Smooth muscle cell of the brain vasculature (primary cell): ENCODE measurements at regions not wholly inside any gene's neighbourhood (a gene's known extent, or its start where the extent isn't known, plus 50 kb on each side); places are given as distances from the start of the nearest gene placed in this dataset.
"Not testable (repeated sequence)": the region's sequence is repeated elsewhere in the genome, so short reads cannot be mapped to it uniquely, and the experiment has no call there.

Source experiments
- DNase-seq: peaks from one replicate; pipeline ENCODE4 v3.0.0-alpha.2; 2012; ENCODE audit warnings: low read depth, low spot score

- DNase-seq, result not testable (repeated sequence)
These were observed 135.0 kb upstream of the ZNF658 start for GRCh38 chr9:66765531-66765930.

- DNase-seq, result not testable (repeated sequence)
These were observed 129.0 kb upstream of the ZNF658 start for GRCh38 chr9:66771504-66771903.

- not testable (repeated sequence) for DNase-seq
These were observed 125.9 kb upstream of the ZNF658 start for GRCh38 chr9:66774618-66775017.

GRCh38 chr9:66779944-66780661 is 120.4 kb upstream of the ZNF658 start:
- DNase-seq, result not testable (repeated sequence)

GRCh38 chr9:66781240-66781639 is 119.3 kb upstream of the ZNF658 start:
- DNase-seq, result not testable (repeated sequence)

GRCh38 chr9:66782010-66782409 is 118.5 kb upstream of the ZNF658 start:
- not testable (repeated sequence) for DNase-seq

GRCh38 chr9:66785603-66786002 is 114.9 kb upstream of the ZNF658 start:
- not testable (repeated sequence) for DNase-seq

GRCh38 chr9:66791092-66791750 is 109.3 kb upstream of the ZNF658 start:
- DNase-seq, result not testable (repeated sequence)

- DNase-seq, result not testable (repeated sequence)
These were observed 105.8 kb upstream of the ZNF658 start for GRCh38 chr9:66794769-66795168.

GRCh38 chr9:66795723-66796503 is 104.6 kb upstream of the ZNF658 start:
- DNase-seq, result not testable (repeated sequence)

- peak; percentile 44 for DNase-seq
These were observed 102.5 kb upstream of the ZNF658 start for GRCh38 chr9:66797905-66798616.

- DNase-seq, result not testable (repeated sequence)
These were observed 96.9 kb upstream of the ZNF658 start for GRCh38 chr9:66803619-66804018.

GRCh38 chr9:66810247-66810646 is 90.3 kb upstream of the ZNF658 start:
- DNase-seq, result not testable (repeated sequence)

- DNase-seq, result not testable (repeated sequence)
These were observed 88.2 kb upstream of the ZNF658 start for GRCh38 chr9:66812367-66812766.

- not testable (repeated sequence) for DNase-seq
These were observed 87.6 kb upstream of the ZNF658 start for GRCh38 chr9:66812967-66813366.

GRCh38 chr9:66814038-66814437 is 86.5 kb upstream of the ZNF658 start:
- DNase-seq, result not testable (repeated sequence)

- DNase-seq, result not testable (repeated sequence)
These were observed 81.0 kb upstream of the ZNF658 start for GRCh38 chr9:66819510-66819909.

GRCh38 chr9:66820014-66820660 is 80.4 kb upstream of the ZNF658 start:
- not testable (repeated sequence) for DNase-seq

GRCh38 chr9:66824169-66824568 is 76.4 kb upstream of the ZNF658 start:
- DNase-seq, result not testable (repeated sequence)

GRCh38 chr9:66829853-66830252 is 70.7 kb upstream of the ZNF658 start:
- not testable (repeated sequence) for DNase-seq
